HL-60/S4 (cell line): ENCODE measurements at regions not wholly inside any gene's neighbourhood (a gene's known extent, or its start where the extent isn't known, plus 50 kb on each side); places are given as distances from the start of the nearest gene placed in this dataset.

Source experiments
- in situ Hi-C: fragments of 300-500 bp; cut with MboI; formaldehyde crosslinking; loops from 2 replicates; pipeline ENCODE4 v1.14.3; 2022; ENCODE audit warnings: low sequenced_read_pairs

DNA sequence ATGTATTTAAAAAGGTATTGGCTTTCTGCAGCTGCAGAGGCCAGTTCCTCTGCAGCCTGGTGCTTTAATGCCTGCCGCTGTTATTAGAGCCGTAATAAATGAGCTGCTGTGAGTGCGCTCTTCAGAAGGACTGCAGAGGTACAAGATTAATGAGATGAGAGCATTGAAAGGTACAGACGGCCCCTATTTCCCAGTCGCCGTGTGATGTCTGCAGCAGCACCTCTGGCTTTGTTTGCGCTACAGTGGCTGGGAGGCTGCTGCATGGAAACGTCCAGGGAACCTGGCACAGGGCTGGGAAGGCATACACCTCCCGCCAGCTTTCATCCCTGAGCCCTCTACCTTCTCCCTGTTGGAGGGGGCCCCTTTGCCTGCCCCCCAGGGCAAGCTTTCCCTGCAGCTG, 383.8 kb upstream of the ZMIZ1 start:
- in situ Hi-C loops, result no loop called here

DNA sequence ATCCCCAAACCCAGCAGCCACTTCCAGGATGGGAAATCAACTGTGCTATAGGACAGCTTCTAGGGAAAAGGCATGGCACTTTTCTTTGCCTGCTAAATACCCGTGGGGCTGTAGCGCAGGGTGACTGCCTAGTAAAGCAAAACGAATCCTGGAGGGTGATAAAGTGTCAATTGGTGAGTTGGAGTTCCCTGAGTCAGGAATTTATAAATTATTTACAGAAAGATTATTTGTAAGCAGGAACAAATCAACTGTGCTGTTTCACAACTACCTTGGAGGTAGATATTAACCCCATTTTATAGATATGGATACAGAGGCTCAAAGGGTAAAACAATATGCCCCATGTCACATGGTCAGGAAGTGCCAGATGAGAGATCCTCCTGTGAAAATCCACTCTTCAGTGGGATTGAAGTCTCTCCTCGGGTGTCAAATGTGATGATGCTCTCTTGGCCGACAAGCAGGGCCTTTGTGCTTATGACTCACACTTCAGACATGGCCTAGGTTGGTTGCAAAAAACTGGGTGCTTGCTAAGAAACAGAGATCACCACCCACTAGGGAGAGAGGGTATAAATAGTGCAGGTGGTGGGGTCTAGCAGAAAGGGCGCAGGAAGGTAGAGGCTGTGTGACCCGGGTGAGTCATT, 383.2 kb upstream of the ZMIZ1 start:
- in situ Hi-C loops, result no loop called here

DNA sequence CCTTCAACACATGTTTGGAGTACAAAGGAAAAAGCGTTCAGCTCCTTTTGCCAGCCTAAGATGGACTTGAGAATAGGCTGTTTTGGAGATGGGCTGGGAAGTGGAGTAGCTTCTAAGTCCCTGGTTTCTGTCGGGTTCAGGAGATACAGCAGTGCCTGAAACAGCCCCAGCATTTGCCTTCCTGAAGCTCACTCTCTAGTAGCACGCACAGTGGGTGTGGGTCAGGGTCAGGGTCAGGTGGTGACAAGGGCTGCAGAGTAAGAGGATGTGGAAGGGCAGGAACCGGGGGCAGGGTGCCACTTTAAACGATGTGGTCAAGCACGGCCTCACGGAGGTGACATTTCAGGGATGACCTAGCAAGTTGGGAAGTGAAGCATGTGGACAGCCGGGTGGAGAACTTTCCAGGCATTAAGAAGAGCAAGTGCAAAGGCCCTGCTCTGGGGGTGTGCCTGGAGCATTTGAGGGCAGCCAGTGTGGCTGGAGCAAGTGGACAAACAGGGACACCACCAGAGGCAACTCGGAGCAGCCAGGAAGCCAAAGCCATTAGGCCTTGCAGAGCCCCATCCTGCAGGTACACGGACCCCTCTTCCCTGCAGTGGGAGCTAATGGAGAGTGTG, 382.2 kb upstream of the ZMIZ1 start:
- in situ Hi-C loops, result no loop called here

DNA sequence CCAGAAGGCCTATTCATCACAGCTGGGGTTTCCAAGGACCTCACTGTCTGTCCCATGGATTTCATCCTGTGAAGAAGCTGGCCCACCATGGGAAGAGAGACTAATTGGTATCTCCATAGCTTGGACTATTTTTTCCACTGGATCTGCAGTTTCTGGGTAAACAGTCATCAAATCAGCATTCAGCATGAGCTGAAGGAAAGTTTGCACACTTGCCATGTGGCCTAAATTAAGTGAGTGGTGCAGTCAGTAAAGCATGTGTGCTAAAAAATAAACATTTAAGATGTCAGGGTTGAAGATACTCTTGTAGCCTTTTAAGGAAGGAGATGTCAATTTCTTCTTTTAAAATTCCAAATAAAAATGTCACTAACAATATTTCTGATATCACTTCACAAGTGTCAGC, 381.1 kb upstream of the ZMIZ1 start:
- in situ Hi-C loops, result no loop called here

DNA sequence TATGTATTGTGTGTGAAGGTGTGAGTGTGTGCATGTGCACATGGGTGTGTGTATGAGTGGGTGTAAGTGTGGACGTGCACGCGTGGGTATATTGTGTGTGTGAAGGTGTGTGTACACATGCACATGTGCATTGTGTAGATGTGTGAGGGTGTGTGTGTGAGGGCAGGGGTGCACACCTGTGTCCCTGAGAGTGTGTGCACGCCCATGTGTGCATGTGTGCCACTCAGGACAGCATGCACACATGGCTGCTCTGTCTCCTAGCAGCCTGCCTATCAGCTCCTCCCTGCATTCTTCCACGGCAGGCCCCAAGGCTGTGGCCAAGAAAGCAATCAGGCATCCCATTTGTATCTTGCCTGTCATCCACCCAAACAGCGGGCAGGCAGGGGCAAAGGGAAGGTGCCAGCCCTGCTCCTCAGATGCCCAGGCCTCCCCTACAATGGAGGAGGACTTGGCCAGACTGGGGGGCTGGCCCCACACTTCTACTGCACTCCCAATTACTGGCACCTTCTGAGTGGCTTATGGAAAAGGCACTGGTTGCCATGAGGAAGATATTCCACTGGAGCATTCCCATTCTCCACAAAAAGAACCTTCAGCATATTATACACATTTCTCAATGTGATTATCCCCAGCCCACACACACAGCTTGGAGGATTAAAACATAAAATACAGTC, 380.4 kb upstream of the ZMIZ1 start:
- in situ Hi-C loops, result no loop called here

DNA sequence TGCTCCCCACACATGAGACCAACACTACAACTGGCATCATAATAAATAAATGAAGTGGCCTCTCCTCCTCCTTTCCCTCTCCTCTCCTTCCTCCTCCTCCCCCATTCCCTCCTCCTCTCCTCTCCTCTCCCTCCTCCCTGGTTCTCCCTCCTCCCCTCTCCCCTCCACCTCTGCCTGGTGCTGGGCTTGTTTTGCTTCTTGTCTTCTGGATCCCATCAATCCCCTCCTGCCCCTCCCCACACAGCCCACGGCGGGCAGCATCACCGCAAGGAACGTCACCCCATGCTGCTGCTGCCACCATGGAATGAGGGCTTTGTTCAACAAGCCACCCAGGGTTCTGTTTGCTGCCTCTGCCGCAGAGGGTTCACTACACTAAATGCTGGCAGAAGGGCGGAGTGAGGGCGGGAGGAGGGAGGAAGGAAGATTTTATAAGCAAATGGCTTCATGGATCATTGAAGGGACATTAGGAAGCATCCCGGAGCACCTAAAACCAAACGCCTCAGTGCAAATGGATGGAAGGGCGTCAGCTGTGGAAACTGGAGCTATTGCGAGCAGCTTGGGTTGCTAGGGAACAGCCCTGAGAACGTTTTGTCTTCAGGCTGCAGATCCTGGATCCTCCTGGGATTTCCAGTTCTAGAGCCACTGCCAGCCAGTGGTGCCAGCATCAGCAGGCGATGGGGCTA, 379.7 kb upstream of the ZMIZ1 start:
- in situ Hi-C loops, result no loop called here

DNA sequence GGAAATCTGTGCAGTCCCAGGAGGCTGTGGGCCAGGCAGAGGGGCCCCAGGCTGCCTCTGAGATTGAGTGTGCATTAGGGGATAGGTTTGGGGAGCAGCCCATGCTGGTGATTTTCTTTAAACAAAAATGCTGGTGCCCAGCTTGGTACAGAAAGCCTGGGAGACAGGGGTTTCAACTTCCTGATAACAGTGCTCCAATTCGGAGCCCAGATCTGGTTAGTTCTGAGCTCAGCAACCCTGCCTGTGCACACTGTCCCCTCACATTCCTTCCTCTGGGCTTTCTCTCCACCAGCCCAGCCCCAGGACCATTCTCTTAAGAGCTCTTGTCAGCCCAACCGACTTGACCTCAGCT, 379.2 kb upstream of the ZMIZ1 start:
- in situ Hi-C loops, result no loop called here

DNA sequence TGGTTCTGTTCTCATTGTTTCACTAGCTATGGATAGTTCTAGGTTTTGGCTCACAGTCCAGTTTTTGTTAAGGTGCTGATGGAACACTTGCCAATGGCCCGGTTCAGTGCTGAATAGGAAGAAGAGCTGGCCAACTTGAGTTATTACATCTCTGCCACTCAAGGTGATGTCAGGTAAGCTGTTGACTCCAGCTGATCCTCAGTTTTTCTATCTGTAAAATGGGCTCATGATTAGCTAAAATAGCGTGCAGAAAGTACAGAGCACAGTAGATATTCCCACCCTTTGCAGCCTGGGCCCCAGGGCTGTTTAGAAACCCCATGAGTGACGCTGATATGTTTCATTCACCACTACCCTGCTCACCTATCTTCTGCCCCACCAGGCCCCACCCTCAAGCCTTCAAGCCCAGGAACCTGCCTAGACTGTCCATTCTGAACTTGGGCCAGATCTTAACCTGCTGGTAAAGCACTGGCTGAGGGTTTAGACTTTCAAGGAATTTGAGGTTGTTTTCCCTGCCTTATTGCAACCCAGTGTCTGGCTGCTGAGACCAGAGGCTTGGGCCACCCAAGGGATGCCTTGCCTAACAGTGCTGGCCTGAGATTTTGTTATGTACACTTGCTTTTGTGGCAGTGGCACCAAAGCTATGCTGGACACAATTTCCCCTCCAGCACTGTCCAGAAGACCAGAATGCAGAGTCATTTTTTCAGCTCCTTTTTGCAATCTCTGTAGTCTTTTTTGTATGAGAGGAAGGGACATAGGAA, 378.2 kb upstream of the ZMIZ1 start:
- in situ Hi-C loops, result no loop called here

DNA sequence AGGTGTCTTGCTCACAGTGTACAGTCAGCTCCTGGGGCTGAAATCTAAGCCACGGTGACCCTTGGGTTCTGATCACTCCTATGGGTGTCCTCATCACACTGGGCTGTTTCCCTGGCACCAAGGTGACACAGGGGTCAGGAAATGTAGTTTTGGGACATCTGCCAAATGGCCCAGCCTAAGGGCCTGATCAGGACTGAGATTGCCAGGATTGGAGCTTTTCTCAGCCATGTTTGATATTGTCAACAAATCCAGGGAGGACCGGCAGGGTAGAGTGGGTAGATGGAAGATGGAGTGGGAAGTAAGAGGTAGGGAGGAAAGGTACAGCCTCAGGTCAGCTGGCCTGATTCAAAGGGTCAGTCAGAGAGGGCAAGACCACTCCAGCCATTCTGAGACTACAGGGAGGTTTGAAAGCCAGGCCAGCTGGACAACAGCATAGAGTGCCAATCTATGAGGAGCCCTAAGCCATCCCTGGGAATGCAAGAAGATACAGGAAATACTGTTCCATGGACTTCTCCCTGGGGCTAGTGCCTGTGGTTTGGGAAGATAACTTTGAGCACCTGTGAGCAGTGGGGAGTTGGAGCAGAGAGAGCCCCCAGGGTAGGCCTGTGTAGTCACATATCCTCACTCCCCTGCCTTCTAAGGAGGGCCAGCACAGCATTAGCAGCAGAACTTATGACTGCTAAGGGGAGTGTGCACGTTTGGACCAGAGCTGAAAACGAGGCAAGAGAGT, 377.3 kb upstream of the ZMIZ1 start:
- in situ Hi-C loops, result no loop called here

DNA sequence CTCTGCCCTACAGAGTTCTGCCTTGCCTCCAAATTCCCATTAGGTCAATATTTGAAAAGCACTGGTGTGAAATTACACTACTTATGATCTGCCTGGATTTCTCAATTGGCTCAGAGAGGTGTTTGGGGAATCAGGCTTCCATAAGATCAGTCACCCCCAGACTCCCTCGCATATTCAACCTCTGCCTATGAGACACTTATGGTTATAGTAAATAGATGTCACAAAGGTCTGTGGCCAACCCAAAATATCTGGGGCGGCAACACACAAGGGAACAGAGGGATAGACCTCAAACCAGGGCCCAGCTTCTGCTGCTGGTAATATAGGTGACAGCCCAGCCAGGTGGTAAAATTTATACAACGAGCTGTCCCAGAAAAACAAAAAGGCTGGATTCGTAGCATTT, 376.7 kb upstream of the ZMIZ1 start:
- in situ Hi-C loops, result no loop called here

DNA sequence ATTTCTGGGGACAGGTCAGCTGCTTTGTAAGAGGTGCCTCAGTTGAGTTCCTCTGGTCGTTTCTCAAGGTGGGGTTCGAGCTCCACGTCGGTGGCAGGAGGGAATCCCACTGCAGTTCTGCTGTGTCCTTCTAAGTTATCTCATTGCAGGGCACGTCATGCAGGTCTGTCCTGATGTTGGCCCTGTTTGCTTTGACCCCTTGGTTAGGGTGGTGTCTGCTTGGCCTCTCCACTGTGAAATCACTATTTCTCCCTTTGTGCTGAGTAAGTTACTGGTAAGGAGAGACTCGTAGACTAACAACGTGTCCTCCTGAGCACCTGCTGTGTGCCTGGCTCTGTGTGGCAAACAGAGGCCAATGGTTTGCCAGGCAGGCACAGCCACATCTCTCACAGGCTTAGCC, 372.9 kb upstream of the ZMIZ1 start:
- in situ Hi-C loops, result no loop called here

DNA sequence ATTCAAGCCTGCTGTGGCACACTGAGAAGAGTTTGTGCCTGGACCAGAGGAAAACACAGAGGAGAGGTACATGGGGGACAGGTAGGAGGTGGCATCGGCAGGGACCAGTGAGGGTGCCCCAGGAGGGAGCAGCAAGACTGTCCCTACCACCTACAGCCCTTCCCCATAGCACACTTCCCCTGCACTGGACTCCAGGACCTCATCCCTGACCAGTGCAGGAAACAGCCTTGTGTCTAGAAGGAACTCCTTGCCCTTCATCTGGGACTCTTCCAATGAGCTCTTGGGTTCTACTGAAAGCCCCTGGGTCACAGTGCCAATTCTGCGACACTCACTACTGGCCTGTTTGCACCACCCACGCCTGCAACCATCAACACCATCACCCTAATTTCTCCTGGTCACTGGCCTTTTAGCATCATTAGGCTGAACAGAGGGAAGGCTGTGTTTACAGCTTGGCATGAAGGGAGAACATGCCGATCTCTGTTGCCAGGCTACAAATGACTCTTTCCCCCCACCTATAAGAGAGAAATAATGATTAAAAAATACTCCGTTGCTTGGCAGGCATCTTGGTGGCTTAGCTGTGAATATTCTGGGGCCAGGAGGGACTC, 371.9 kb upstream of the ZMIZ1 start:
- in situ Hi-C loops, result no loop called here

DNA sequence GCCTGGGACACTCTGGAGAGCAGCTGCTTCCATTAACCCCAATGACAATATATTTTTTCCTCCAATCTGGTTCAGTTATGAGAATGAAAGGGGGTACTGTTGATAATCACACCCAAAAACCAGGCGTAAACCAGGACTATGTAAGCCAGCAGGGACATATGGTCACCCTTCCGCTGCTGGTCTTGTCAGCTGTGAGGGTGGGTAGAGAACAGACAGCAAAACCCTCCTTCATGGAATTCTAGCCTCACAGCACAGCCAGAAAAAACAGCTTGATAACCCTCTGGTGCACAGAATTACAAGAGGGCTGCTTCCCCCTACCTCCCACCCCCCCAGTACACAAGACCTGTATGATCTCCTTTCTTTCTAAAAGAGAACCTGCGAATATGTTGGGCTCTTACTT, 368.8 kb upstream of the ZMIZ1 start:
- in situ Hi-C loops, result no loop called here

DNA sequence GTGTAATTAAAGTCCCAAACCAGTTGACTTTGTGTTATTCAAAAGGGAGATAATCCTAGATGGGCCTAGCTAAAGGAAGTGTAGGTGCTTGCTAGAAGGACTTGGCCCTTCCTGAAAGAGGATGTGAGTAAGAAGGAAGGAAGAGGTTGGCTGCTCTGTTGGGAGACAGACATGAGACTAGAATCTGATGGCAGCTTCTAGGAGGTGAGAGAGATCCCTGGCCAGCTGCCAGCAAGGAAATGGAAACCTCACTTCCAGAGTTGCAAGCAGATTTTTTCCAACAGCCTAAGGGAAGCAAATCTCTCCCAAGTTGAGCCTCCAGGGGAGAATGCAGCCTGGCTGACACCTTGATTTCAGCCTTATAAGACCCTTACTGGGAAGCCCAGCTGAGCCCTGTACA, 368.4 kb upstream of the ZMIZ1 start:
- in situ Hi-C loops, result no loop called here

DNA sequence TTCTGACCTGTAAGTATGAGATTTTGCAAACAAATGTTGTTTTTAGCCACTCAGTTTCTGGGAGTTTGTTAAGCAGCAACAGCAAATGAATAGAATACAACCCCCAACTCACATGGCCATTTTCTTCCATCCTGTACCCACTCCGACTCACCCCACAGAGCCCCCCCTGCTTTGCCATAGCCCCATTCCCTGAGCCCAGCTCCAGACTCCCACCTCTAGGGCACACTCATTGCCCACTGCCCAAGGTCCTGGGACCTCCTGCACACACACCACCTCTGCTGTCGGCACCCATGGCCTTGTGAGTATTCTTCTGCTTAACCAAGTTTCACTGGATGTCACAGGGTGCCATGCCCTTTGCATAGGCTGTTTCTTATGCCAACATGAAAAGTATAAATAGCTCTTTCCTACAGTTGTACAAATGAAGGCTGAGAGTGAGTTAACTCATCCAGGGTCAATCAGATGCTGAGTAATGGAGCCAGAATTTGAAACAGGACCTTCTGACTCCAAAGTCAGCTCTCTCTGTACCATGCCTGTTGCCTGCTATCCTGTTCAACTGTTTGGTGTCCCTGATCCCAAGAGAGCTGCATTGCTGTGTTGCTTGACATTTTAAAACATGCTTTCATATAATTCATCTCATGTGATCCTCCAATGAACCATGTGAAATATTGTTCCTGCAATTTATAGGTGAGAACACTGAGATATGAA, 367.8 kb upstream of the ZMIZ1 start:
- in situ Hi-C loops, result no loop called here

DNA sequence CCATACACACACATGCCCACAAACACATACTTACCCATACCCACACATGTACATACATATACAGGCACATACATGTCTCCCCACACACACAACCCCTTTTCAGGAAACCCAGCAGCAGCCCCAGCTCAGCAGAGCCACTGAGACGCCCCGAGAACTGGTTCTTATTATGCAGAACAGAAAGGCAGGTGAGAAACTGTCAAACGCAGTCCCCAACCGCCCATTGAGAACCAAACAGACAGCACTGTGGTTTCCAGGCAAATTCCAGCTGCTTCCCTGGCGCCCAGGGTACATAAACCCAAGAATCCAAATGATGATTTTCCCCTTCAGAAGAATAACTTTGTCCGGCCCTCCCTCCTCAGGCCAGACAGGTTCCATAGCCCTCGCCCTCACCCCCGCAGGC, 366.6 kb upstream of the ZMIZ1 start:
- in situ Hi-C loops, result no loop called here

DNA sequence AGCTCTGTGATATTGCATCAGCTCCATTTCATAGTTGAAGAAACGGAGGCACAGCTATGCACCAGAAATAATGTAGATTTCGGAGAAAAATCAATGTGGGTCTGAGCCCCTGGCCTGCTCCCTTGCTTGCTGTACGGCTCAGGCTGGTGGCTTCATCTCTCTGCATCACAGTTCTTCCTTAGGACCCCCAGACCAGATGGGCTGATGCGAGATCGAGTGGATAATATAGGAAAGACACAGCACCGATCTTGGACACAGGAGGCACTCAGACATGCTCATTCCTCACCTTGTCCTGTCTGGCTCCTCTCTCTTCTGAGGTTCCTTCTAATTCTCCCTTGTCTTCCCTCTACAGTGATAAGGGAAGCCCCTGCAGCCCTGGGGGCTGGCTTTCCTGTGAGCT, 365.9 kb upstream of the ZMIZ1 start:
- in situ Hi-C loops, result no loop called here

DNA sequence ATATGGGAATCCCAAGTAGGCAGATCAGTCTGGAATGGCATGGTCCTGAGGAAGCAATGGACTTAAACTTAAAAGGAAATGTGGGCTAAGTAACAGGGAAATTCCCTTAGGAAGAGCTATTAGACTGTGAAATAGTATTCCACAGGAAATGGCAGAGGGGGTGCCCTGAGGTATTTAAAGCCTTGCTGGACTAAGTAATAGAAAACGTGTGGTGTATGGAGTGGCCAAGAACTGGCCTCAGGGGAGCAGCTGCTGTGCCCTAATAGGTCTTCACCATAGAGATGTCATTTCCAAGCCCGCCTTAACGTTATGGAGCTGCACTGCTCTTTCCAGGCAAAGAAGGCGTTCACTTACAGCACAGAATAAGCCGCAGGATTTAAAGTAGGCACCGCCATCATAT, 365.2 kb upstream of the ZMIZ1 start:
- in situ Hi-C loops, result no loop called here

DNA sequence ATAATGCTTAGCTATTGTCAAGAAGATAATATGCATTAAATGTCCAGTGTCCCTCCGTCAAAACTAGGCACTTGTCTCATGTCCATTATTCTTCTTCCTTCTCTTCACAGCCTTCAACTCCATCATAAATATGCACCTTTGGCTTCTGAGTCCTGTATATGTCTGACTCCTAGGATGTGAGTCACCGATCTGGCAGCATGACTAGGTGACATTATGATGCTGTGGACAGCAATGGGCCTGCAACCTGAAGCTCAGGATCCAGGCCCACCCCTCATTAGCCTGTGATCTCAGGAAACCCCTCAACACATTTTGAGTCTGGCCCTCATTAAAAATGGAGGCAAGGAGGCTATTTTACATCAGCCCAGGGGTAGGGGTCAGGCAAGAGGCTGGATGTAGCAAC, 362.5 kb upstream of the ZMIZ1 start:
- in situ Hi-C loops, result no loop called here
